ENCODE measurements at regions not wholly inside any gene's neighbourhood (a gene's known extent, or its start where the extent isn't known, plus 50 kb on each side); places are given as distances from the start of the nearest gene placed in this dataset.
"Not testable (repeated sequence)": the region's sequence is repeated elsewhere in the genome, so short reads cannot be mapped to it uniquely, and the experiment has no call there.

GRCh38 chr17:26936645-26937044, 357.3 kb upstream of the WSB1 start:
- DNase-seq (ENCODE audit: low read depth in 2 of 3, low spot score in 1 of 3): not testable (repeated sequence)

- DNase-seq (ENCODE audit: low read depth in 2 of 3, low spot score in 1 of 3): not testable (repeated sequence)
These were observed 356.1 kb upstream of the WSB1 start for GRCh38 chr17:26937750-26938322.

GRCh38 chr17:26939755-26940154, 354.2 kb upstream of the WSB1 start:
- DNase-seq (ENCODE audit: low read depth in 2 of 3, low spot score in 1 of 3): not testable (repeated sequence)

- DNase-seq (ENCODE audit: low read depth in 2 of 3, low spot score in 1 of 3): not testable (repeated sequence)
These were observed 353.3 kb upstream of the WSB1 start for GRCh38 chr17:26940587-26940986.

- no peak for DNase-seq (ENCODE audit: low read depth in 2 of 3, low spot score in 1 of 3)
These were observed 331.4 kb upstream of the WSB1 start for GRCh38 chr17:26962255-26963162.

GRCh38 chr17:26963163-26963503, 330.8 kb upstream of the WSB1 start:
- no peak for DNase-seq (ENCODE audit: low read depth in 2 of 3, low spot score in 1 of 3)

- DNase-seq (ENCODE audit: low read depth in 2 of 3, low spot score in 1 of 3): not testable (repeated sequence)
These were observed 327.9 kb upstream of the WSB1 start for GRCh38 chr17:26965898-26966624.

GRCh38 chr17:26966625-26967179, 327.2 kb upstream of the WSB1 start:
- DNase-seq (ENCODE audit: low read depth in 2 of 3, low spot score in 1 of 3): not testable (repeated sequence)

- DNase-seq (ENCODE audit: low read depth in 2 of 3, low spot score in 1 of 3): not testable (repeated sequence)
These were observed 312.0 kb upstream of the WSB1 start for GRCh38 chr17:26981845-26982425.

- not testable (repeated sequence) for DNase-seq (ENCODE audit: low read depth in 2 of 3, low spot score in 1 of 3)
These were observed 311.4 kb upstream of the WSB1 start for GRCh38 chr17:26982563-26982962.

GRCh38 chr17:26987851-26988250, 306.1 kb upstream of the WSB1 start:
- DNase-seq (ENCODE audit: low read depth in 2 of 3, low spot score in 1 of 3): not testable (repeated sequence)

GRCh38 chr17:26994648-26995047, 299.3 kb upstream of the WSB1 start:
- DNase-seq (ENCODE audit: low read depth in 2 of 3, low spot score in 1 of 3): not testable (repeated sequence)

- DNase-seq (ENCODE audit: low read depth in 2 of 3, low spot score in 1 of 3): not testable (repeated sequence)
These were observed 297.6 kb upstream of the WSB1 start for GRCh38 chr17:26996146-26996916.

GRCh38 chr17:27007734-27008531, 286.0 kb upstream of the WSB1 start:
- DNase-seq (ENCODE audit: low read depth in 2 of 3, low spot score in 1 of 3): not testable (repeated sequence)

GRCh38 chr17:27009087-27009486, 284.8 kb upstream of the WSB1 start:
- no peak for DNase-seq (ENCODE audit: low read depth in 2 of 3, low spot score in 1 of 3)

- not testable (repeated sequence) for DNase-seq (ENCODE audit: low read depth in 2 of 3, low spot score in 1 of 3)
These were observed 283.8 kb upstream of the WSB1 start for GRCh38 chr17:27010138-27010537.

- DNase-seq (ENCODE audit: low read depth in 2 of 3, low spot score in 1 of 3): not testable (repeated sequence)
These were observed 263.4 kb upstream of the WSB1 start for GRCh38 chr17:27030552-27030951.

- no peak for DNase-seq (ENCODE audit: low read depth in 2 of 3, low spot score in 1 of 3)
These were observed 255.2 kb upstream of the WSB1 start for GRCh38 chr17:27038676-27039075.

- not testable (repeated sequence) for DNase-seq (ENCODE audit: low read depth in 2 of 3, low spot score in 1 of 3)
These were observed 248.9 kb upstream of the WSB1 start for GRCh38 chr17:27045039-27045438.

Data from stimulated activated CD4-positive, alpha-beta T cell treated with anti-CD3 and anti-CD28 coated beads, Interleukin-12 subunit alpha, Interleukin-12 subunit beta, amount 100 ng/mL, for 48 hours (primary cell).